Stimulated activated CD4-positive, alpha-beta T cell treated with anti-CD3 and anti-CD28 coated beads, TNF-alpha, amount 100 ng/mL, for 4 hours (primary cell): ENCODE measurements at regions not wholly inside any gene's neighbourhood (a gene's known extent, or its start where the extent isn't known, plus 50 kb on each side); places are given as distances from the start of the nearest gene placed in this dataset.
"Not testable (repeated sequence)": the region's sequence is repeated elsewhere in the genome, so short reads cannot be mapped to it uniquely, and the experiment has no call there.

ENCODE experiments used
- DNase-seq, 3 experiments: peaks; one replicate each; pipeline ENCODE4 v3.0.0-alpha.2; 2020; ENCODE audit warnings: low read depth in 3 of 3

- no peak for DNase-seq
Observed at GRCh38 chr21:15431053-15431452, 298.7 kb upstream of the USP25 start.

GRCh38 chr21:15433091-15433490 is 296.7 kb upstream of the USP25 start:
- no peak for DNase-seq

GRCh38 chr21:15434163-15434905 is 295.4 kb upstream of the USP25 start:
- no peak for DNase-seq

GRCh38 chr21:15436031-15436430 is 293.8 kb upstream of the USP25 start:
- no peak for DNase-seq

GRCh38 chr21:15437883-15438282 is 291.9 kb upstream of the USP25 start:
- DNase-seq: no peak

GRCh38 chr21:15439726-15440125 is 290.1 kb upstream of the USP25 start:
- DNase-seq: no peak

GRCh38 chr21:15441060-15441493 is 288.7 kb upstream of the USP25 start:
- DNase-seq: no peak

GRCh38 chr21:15441992-15442391 is 287.8 kb upstream of the USP25 start:
- DNase-seq: no peak

- DNase-seq: no peak
Observed at GRCh38 chr21:15442743-15443469, 286.9 kb upstream of the USP25 start.

- DNase-seq: no peak
Observed at GRCh38 chr21:15443740-15444117, 286.1 kb upstream of the USP25 start.

- no peak for DNase-seq
Observed at GRCh38 chr21:15444118-15444960, 285.4 kb upstream of the USP25 start.

- DNase-seq: no peak
Observed at GRCh38 chr21:15445327-15445726, 284.5 kb upstream of the USP25 start.

GRCh38 chr21:15446223-15446622 is 283.6 kb upstream of the USP25 start:
- DNase-seq: no peak

GRCh38 chr21:15449556-15449955 is 280.2 kb upstream of the USP25 start:
- DNase-seq: no peak

GRCh38 chr21:15453261-15453660 is 276.5 kb upstream of the USP25 start:
- no peak for DNase-seq

GRCh38 chr21:15453785-15454184 is 276.0 kb upstream of the USP25 start:
- not testable (repeated sequence) for DNase-seq

GRCh38 chr21:15454931-15455330 is 274.9 kb upstream of the USP25 start:
- not testable (repeated sequence) for DNase-seq

GRCh38 chr21:15455819-15456462 is 273.8 kb upstream of the USP25 start:
- no peak for DNase-seq

- DNase-seq: no peak
Observed at GRCh38 chr21:15457965-15458364, 271.8 kb upstream of the USP25 start.

GRCh38 chr21:15462092-15462491 is 267.7 kb upstream of the USP25 start:
- no peak for DNase-seq

- DNase-seq: no peak
Observed at GRCh38 chr21:15466329-15466728, 263.5 kb upstream of the USP25 start.

GRCh38 chr21:15468368-15468767 is 261.4 kb upstream of the USP25 start:
- DNase-seq: no peak
